ENCODE measurements at regions not wholly inside any gene's neighbourhood (a gene's known extent, or its start where the extent isn't known, plus 50 kb on each side); places are given as distances from the start of the nearest gene placed in this dataset.

GRCh38 chrX:46407036-46407752 lies 138.0 kb downstream of the ZNF674 start:
- TF ChIP-seq CTCF (optimal IDR thresholded peaks at IDR 0.05 in 1 of 3, IDR thresholded peaks at IDR 0.05 in 1 of 3, conservative IDR thresholded peaks at IDR 0.05 in 1 of 3; ENCODE audit: extremely low read depth in 1 of 3, insufficient read depth in 2 of 3, low read length in 3 of 3) (no peak), EZH2 (IDR thresholded peaks at IDR 0.05; ENCODE audit: low read length) (no peak)
